ENCODE measurements at regions not wholly inside any gene's neighbourhood (a gene's known extent, or its start where the extent isn't known, plus 50 kb on each side); places are given as distances from the start of the nearest gene placed in this dataset.

GRCh38 chr13:50453188-50453587, 390.3 kb downstream of the DLEU7 start:
- H3K27ac ChIP-seq (ENCODE audit: low read depth, low read length), result no peak overlapping the region
- H3K27me3 ChIP-seq (ENCODE audit: control insufficient read depth in 3 of 3, insufficient read depth in 3 of 3, low read length in 3 of 3), result no peaks in the 10 kb centered on the region
- H3K9me3 ChIP-seq (ENCODE audit: control insufficient read depth in 3 of 3, low read length in 3 of 3), result no peaks in the 10 kb centered on the region
- no peak overlapping the region for H3K4me3 ChIP-seq (ENCODE audit: low read length in 3 of 3)
- peaks cover 8 to 30% (median 22%) of the 10 kb centered on the region in 3 donors for H3K4me1 ChIP-seq (ENCODE audit: control insufficient read depth in 3 of 3, insufficient read depth in 3 of 3, low read length in 3 of 3)
- no peaks in the 10 kb centered on the region for H3K36me3 ChIP-seq (ENCODE audit: control insufficient read depth in 3 of 3, insufficient read depth in 3 of 3, low read length in 3 of 3)
- H3K9ac ChIP-seq (ENCODE audit: low read depth in 1 of 3, low read length in 3 of 3), result no peak overlapping the region

DNA sequence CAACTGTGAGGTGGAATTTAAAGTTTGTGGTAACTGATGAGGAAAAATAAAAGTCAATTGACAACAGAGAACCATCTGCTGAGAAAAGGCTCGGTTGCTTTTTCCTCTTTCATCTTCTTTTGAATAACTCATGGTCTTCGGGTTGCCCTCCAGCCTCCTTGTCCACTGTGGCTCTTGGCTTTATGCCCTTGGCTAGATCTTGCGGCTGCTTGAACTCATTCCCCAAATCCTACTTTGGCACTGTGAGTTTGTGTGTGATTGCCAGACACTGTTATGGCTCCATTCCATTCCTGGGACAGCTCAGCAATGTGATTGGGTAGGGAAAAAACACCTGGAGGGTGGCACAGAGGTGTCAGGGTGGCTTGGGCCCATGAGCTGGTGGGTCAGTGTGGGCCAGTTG, 387.4 kb downstream of the DLEU7 start:
- Histone ChIP-seq H3K36me3 (ENCODE audit: control insufficient read depth in 3 of 3, insufficient read depth in 3 of 3, low read length in 3 of 3) (no peaks in the 10 kb centered on the region), H3K9me3 (ENCODE audit: control insufficient read depth in 3 of 3, low read length in 3 of 3) (no peaks in the 10 kb centered on the region), H3K9ac (ENCODE audit: low read depth in 1 of 3, low read length in 3 of 3) (no peak overlapping the region), H3K27me3 (ENCODE audit: control insufficient read depth in 3 of 3, insufficient read depth in 3 of 3, low read length in 3 of 3) (no peaks in the 10 kb centered on the region), H3K27ac (ENCODE audit: low read depth, low read length) (no peak overlapping the region), H3K4me1 (ENCODE audit: control insufficient read depth in 3 of 3, insufficient read depth in 3 of 3, low read length in 3 of 3) (peaks cover 8 to 30% (median 22%) of the 10 kb centered on the region in 3 donors), H3K4me3 (ENCODE audit: low read length in 3 of 3) (no peak overlapping the region)

GRCh38 chr13:50457415-50458393, 385.8 kb downstream of the DLEU7 start:
- Histone ChIP-seq H3K9me3 (ENCODE audit: control insufficient read depth in 3 of 3, low read length in 3 of 3) (no peaks in the 10 kb centered on the region), H3K9ac (ENCODE audit: low read depth in 1 of 3, low read length in 3 of 3) (no peak overlapping the region), H3K4me1 (ENCODE audit: control insufficient read depth in 3 of 3, insufficient read depth in 3 of 3, low read length in 3 of 3) (peaks cover 8 to 26% (median 21%) of the 10 kb centered on the region in 3 donors), H3K4me3 (ENCODE audit: low read length in 3 of 3) (no peak overlapping the region), H3K27me3 (ENCODE audit: control insufficient read depth in 3 of 3, insufficient read depth in 3 of 3, low read length in 3 of 3) (no peaks in the 10 kb centered on the region), H3K27ac (ENCODE audit: low read depth, low read length) (no peak overlapping the region), H3K36me3 (ENCODE audit: control insufficient read depth in 3 of 3, insufficient read depth in 3 of 3, low read length in 3 of 3) (no peaks in the 10 kb centered on the region)

DNA sequence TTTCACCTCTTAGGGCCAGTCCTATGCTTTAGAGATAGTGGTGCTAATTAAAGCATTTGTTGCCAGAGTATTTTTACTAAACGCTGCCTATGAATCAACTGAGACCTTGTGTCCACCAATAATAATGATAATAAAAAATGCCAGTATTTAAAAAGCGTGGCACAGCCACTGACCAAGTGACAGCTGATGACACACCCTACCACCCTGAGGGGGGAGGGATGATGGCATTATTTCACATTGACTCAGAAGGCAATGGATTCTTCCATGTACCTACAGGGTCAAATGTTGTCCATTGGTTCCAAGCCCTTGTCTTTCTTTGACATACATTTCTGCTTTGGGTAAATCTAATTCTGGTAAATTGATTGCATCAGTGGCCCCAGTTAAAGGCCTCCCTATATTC, 384.4 kb downstream of the DLEU7 start:
- H3K36me3 ChIP-seq (ENCODE audit: control insufficient read depth in 3 of 3, insufficient read depth in 3 of 3, low read length in 3 of 3), result no peaks in the 10 kb centered on the region
- H3K9me3 ChIP-seq (ENCODE audit: control insufficient read depth in 3 of 3, low read length in 3 of 3), result no peaks in the 10 kb centered on the region
- H3K4me1 ChIP-seq (ENCODE audit: control insufficient read depth in 3 of 3, insufficient read depth in 3 of 3, low read length in 3 of 3), result peaks cover 5 to 17% (median 13%) of the 10 kb centered on the region in 3 donors
- no peaks in the 10 kb centered on the region for H3K27me3 ChIP-seq (ENCODE audit: control insufficient read depth in 3 of 3, insufficient read depth in 3 of 3, low read length in 3 of 3)
- no peak overlapping the region for H3K9ac ChIP-seq (ENCODE audit: low read depth in 1 of 3, low read length in 3 of 3)
- H3K4me3 ChIP-seq (ENCODE audit: low read length in 3 of 3), result no peak overlapping the region
- no peak overlapping the region for H3K27ac ChIP-seq (ENCODE audit: low read depth, low read length)

GRCh38 chr13:50459658-50460057, 383.8 kb downstream of the DLEU7 start:
- no peak overlapping the region for H3K27ac ChIP-seq (ENCODE audit: low read depth, low read length)
- no peaks in the 10 kb centered on the region for H3K36me3 ChIP-seq (ENCODE audit: control insufficient read depth in 3 of 3, insufficient read depth in 3 of 3, low read length in 3 of 3)
- no peak overlapping the region for H3K4me3 ChIP-seq (ENCODE audit: low read length in 3 of 3)
- peaks cover 5 to 12% (median 8%) of the 10 kb centered on the region in 3 donors for H3K4me1 ChIP-seq (ENCODE audit: control insufficient read depth in 3 of 3, insufficient read depth in 3 of 3, low read length in 3 of 3)
- H3K9me3 ChIP-seq (ENCODE audit: control insufficient read depth in 3 of 3, low read length in 3 of 3), result no peaks in the 10 kb centered on the region
- no peak overlapping the region for H3K9ac ChIP-seq (ENCODE audit: low read depth in 1 of 3, low read length in 3 of 3)
- no peaks in the 10 kb centered on the region for H3K27me3 ChIP-seq (ENCODE audit: control insufficient read depth in 3 of 3, insufficient read depth in 3 of 3, low read length in 3 of 3)

DNA sequence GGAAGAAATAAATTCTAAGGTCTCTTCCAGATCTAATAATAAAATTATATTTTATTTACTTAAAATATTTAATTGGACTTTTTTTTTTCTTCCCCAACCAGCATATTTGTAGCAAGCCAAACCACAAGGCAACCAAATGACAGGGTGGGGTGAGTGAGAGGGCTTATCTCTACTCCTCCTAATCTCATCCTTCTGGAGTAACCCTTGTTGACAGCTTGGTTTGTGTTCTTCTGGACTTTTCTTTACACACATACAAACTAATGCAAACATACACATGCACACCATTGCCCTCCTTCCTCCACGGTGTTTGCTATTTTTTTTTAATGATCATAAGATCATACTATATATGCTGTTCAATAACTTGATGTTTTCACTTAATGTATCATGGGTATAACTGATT, 383.1 kb downstream of the DLEU7 start:
- no peaks in the 10 kb centered on the region for H3K9me3 ChIP-seq (ENCODE audit: control insufficient read depth in 3 of 3, low read length in 3 of 3)

DNA sequence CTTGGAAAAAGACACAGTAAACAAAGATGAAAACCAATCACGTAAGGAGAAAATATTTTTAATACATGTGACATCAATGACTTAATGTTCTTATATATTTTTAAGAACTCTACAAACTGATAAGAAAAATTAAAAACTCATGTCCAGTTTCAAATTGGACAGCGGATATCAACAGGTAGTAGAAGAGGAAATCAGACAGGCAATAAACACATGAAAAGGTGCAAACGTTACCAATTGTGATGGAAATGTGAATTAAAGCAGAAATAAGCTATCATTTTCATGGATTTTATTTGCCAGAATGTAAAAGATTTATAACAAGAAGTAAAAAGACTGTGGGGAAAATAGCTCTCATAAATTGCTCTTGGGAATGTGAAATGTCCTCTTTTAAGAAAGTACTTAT, 382.3 kb downstream of the DLEU7 start:
- no peaks in the 10 kb centered on the region for H3K27me3 ChIP-seq (ENCODE audit: control insufficient read depth in 3 of 3, insufficient read depth in 3 of 3, low read length in 3 of 3)
- peaks cover 2 to 8% (median 4%) of the 10 kb centered on the region in 3 donors for H3K4me1 ChIP-seq (ENCODE audit: control insufficient read depth in 3 of 3, insufficient read depth in 3 of 3, low read length in 3 of 3)
- H3K36me3 ChIP-seq (ENCODE audit: control insufficient read depth in 3 of 3, insufficient read depth in 3 of 3, low read length in 3 of 3), result no peaks in the 10 kb centered on the region
- no peaks in the 10 kb centered on the region for H3K9me3 ChIP-seq (ENCODE audit: control insufficient read depth in 3 of 3, low read length in 3 of 3)
- no peak overlapping the region for H3K4me3 ChIP-seq (ENCODE audit: low read length in 3 of 3)
- H3K9ac ChIP-seq (ENCODE audit: low read depth in 1 of 3, low read length in 3 of 3), result no peak overlapping the region
- no peak overlapping the region for H3K27ac ChIP-seq (ENCODE audit: low read depth, low read length)

More for the DNA sequence above, 383.1 kb downstream of the DLEU7 start:
- Histone ChIP-seq H3K4me3 (ENCODE audit: low read length in 3 of 3) (no peak overlapping the region), H3K27me3 (ENCODE audit: control insufficient read depth in 3 of 3, insufficient read depth in 3 of 3, low read length in 3 of 3) (no peaks in the 10 kb centered on the region), H3K36me3 (ENCODE audit: control insufficient read depth in 3 of 3, insufficient read depth in 3 of 3, low read length in 3 of 3) (no peaks in the 10 kb centered on the region), H3K27ac (ENCODE audit: low read depth, low read length) (no peak overlapping the region), H3K9ac (ENCODE audit: low read depth in 1 of 3, low read length in 3 of 3) (no peak overlapping the region), H3K4me1 (ENCODE audit: control insufficient read depth in 3 of 3, insufficient read depth in 3 of 3, low read length in 3 of 3) (peaks cover 5 to 12% (median 8%) of the 10 kb centered on the region in 3 donors)

- H3K4me3 ChIP-seq (ENCODE audit: low read length in 3 of 3), result no peak overlapping the region
- no peaks in the 10 kb centered on the region for H3K36me3 ChIP-seq (ENCODE audit: control insufficient read depth in 3 of 3, insufficient read depth in 3 of 3, low read length in 3 of 3)
- no peak overlapping the region for H3K9ac ChIP-seq (ENCODE audit: low read depth in 1 of 3, low read length in 3 of 3)
- H3K27ac ChIP-seq (ENCODE audit: low read depth, low read length), result no peak overlapping the region
- H3K4me1 ChIP-seq (ENCODE audit: control insufficient read depth in 3 of 3, insufficient read depth in 3 of 3, low read length in 3 of 3), result peaks cover 6 to 14% (median 8%) of the 10 kb centered on the region in 3 donors
- no peaks in the 10 kb centered on the region for H3K9me3 ChIP-seq (ENCODE audit: control insufficient read depth in 3 of 3, low read length in 3 of 3)
- H3K27me3 ChIP-seq (ENCODE audit: control insufficient read depth in 3 of 3, insufficient read depth in 3 of 3, low read length in 3 of 3), result no peaks in the 10 kb centered on the region
Measured at GRCh38 chr13:50463719-50464118, 379.8 kb downstream of the DLEU7 start.

DNA sequence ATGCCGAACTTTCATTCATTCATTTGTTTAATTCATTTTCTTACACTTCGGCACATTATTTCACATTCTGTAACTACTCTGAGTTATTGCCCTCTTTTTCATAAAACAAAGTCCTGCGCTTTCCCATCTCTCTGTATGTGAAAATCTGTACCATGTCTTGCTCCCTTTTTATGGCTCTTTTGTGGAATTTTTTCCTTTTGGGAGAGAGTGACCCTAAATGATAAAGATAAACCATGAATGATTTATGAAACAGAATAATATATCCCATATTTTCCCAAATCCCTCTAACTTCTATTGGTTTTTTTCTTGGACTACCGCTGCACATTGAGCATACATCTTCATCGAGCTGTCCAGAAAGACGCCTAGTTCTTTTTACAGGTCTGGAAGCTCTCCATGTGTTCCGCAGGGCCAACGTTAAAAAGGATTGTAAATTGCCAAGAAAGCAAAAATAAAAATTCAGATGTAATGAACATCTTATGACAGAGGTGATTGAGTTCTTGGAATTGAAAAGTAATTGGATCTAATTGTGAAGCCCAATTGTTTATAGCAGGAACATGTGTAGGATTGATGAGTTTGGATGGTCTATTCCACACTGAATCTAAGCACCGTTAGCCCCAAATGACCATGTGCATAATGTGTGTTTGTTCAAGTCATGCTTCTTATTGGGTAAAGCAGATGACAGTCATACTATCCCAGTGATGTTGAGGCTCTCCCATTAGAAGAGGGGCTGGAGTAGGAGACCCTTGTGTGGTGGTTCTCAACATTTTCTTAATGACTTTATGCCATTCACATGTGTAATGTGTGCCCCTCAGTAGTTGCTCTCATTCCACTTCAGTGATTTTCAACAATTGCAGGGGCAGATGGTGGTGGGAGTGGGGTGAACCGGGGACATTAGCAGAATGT, 378.9 kb downstream of the DLEU7 start:
- H3K9ac ChIP-seq (ENCODE audit: low read depth in 1 of 3, low read length in 3 of 3), result no peak overlapping the region
- H3K4me1 ChIP-seq (ENCODE audit: control insufficient read depth in 3 of 3, insufficient read depth in 3 of 3, low read length in 3 of 3), result peaks cover 6 to 14% (median 8%) of the 10 kb centered on the region in 3 donors
- H3K4me3 ChIP-seq (ENCODE audit: low read length in 3 of 3), result no peak overlapping the region
- H3K36me3 ChIP-seq (ENCODE audit: control insufficient read depth in 3 of 3, insufficient read depth in 3 of 3, low read length in 3 of 3), result no peaks in the 10 kb centered on the region
- H3K27ac ChIP-seq (ENCODE audit: low read depth, low read length), result no peak overlapping the region
- no peaks in the 10 kb centered on the region for H3K9me3 ChIP-seq (ENCODE audit: control insufficient read depth in 3 of 3, low read length in 3 of 3)
- no peaks in the 10 kb centered on the region for H3K27me3 ChIP-seq (ENCODE audit: control insufficient read depth in 3 of 3, insufficient read depth in 3 of 3, low read length in 3 of 3)
